ENCODE measurements at regions not wholly inside any gene's neighbourhood (a gene's known extent, or its start where the extent isn't known, plus 50 kb on each side); places are given as distances from the start of the nearest gene placed in this dataset.

DNA sequence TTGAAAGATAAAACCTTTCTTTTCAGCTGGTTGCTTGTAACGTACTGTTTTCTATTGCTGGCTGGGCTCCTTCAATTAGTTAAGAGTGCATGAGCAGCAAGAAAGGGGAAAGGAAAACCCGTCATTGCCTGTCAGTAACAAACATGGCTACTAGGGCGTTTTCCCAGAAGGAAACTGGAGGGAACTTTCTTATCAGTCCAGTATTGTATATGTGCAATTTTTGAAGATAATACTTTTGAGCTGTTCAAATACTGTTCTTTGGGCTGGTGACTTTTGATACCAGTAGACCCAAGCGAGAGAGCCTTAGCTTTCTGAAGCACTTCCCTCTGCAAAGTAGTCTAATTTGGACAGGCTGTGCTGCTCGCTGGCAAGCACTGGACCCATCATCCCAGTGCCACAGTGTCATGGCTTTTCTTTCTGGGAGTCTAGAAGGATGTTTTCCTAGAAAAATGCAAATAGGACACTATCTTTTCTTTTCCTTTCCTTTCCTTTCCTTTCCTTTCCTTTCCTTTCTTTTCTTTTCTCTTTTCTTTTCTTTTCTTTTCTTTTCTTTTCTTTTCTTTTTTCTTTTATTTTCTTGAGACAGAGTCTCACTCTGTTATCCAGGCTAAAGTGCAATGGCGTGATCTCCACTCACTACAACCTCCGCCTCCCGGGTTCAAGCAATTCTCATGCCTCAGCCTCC is 149.9 kb upstream of the SMIM23 start:
- Histone ChIP-seq H3K27ac (no peak overlapping the region), H3K9me3 (replicated peaks) (no peaks in the 10 kb centered on the region), H3K36me3 (no peaks in the 10 kb centered on the region), H3K4me1 (replicated peaks) (peaks cover 10% of the 10 kb centered on the region), H3K27me3 (replicated peaks) (no peaks in the 10 kb centered on the region), H3K4me3 (no peak overlapping the region)
- DNase-seq (ENCODE audit: low read depth in 1 of 2, low spot score in 2 of 2) = no peak

DNA sequence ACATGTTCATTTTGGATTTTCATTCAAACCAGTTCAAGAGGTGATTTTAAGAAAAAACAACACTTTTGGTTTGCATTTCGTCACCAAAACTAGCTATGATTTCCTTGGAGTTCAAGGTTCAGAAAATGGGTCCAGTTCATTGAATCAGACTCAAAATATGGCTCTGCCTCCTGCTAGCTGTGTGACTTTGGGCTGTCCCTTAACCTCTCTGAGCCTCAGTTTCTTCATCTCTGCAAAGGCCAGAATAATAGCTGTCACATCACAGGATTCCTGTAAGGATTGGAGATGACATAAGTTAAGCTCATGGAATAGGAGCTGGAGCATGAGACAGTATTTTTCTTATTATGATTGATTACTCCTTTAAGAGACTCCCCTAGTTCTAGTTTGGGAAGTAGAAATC is 147.8 kb upstream of the SMIM23 start:
- Histone ChIP-seq H3K36me3 (no peaks in the 10 kb centered on the region), H3K4me3 (no peak overlapping the region), H3K4me1 (replicated peaks) (peaks cover 10% of the 10 kb centered on the region), H3K27ac (no peak overlapping the region), H3K27me3 (replicated peaks) (no peaks in the 10 kb centered on the region), H3K9me3 (replicated peaks) (no peaks in the 10 kb centered on the region)
- DNase-seq (ENCODE audit: low read depth in 1 of 2, low spot score in 2 of 2) = no peak

DNA sequence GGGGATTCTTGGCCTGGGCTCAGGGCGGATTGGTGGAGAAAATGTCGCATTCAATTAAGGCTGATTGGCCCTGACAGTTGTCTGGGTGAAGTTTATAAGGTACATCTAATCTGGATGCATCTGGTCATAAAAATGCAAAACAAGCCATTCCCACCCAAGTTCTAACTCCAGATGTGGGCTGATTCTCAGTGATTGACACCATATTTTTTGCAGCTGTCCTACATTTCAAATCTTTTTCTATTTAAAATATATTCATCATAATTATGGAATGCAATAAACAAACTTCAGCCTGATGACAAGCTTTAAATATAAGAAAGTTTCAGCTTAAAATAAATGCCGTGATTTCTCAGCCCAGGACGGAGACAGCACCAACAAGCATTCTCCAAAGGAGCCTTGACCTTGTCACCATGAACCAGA is 146.4 kb upstream of the SMIM23 start:
- H3K4me1 ChIP-seq (replicated peaks) = peaks cover 20% of the 10 kb centered on the region
- no peaks in the 10 kb centered on the region for H3K36me3 ChIP-seq
- no peak overlapping the region for H3K4me3 ChIP-seq
- no peak for DNase-seq (ENCODE audit: low read depth in 1 of 2, low spot score in 2 of 2)
- no peaks in the 10 kb centered on the region for H3K27me3 ChIP-seq (replicated peaks)
- no peak overlapping the region for H3K27ac ChIP-seq
- H3K9me3 ChIP-seq (replicated peaks) = no peaks in the 10 kb centered on the region

DNA sequence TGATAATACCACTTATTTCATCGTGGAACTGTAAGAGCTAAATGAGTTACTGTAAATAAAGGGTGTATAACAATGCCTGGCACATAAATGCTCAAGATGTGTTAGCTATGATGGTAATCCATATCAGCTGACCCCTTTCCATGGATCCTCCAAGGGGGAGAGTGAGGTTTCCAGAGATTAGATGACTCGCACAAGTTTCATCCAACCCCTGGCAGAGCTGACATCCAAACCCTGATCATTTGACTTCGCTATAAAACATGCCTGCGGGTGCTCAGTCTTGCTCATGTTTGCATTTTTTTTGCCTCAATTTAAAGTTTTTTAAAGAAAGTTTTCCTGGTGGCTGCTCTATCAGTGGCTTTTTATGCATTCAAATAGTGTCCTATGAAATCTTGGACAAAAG is 145.7 kb upstream of the SMIM23 start:
- H3K27me3 ChIP-seq (replicated peaks) = no peaks in the 10 kb centered on the region
- H3K27ac ChIP-seq = no peak overlapping the region
- no peak overlapping the region for H3K4me3 ChIP-seq
- H3K4me1 ChIP-seq (replicated peaks) = peaks cover 28% of the 10 kb centered on the region
- H3K36me3 ChIP-seq = no peaks in the 10 kb centered on the region
- no peaks in the 10 kb centered on the region for H3K9me3 ChIP-seq (replicated peaks)
- peak in 1 of 2 experiments; percentile 29 for DNase-seq (ENCODE audit: low read depth in 1 of 2, low spot score in 2 of 2)

DNA sequence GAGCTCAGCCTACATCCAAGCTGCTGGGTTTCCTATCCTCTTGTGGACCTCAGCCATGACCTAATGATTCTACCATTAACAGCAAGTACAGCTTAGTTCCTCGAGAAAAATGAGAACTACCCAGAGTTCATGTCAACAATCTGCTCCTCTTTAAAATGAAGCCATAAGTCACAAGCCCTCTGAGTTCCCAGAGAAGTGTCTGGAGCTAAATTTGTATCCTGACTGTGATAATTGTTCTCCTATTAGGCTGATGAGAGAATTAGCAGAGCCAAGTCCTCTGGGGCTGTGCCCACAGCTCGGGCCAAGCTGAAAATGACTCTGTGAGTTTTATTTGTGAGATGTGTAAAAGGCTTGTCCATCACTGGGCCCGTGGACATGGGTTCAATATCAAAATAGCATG is 145.1 kb upstream of the SMIM23 start:
- H3K4me1 ChIP-seq (replicated peaks) = peaks cover 33% of the 10 kb centered on the region
- H3K9me3 ChIP-seq (replicated peaks) = no peaks in the 10 kb centered on the region
- no peak overlapping the region for H3K4me3 ChIP-seq
- no peak overlapping the region for H3K27ac ChIP-seq
- no peaks in the 10 kb centered on the region for H3K27me3 ChIP-seq (replicated peaks)
- no peak for DNase-seq (ENCODE audit: low read depth in 1 of 2, low spot score in 2 of 2)
- no peaks in the 10 kb centered on the region for H3K36me3 ChIP-seq

DNA sequence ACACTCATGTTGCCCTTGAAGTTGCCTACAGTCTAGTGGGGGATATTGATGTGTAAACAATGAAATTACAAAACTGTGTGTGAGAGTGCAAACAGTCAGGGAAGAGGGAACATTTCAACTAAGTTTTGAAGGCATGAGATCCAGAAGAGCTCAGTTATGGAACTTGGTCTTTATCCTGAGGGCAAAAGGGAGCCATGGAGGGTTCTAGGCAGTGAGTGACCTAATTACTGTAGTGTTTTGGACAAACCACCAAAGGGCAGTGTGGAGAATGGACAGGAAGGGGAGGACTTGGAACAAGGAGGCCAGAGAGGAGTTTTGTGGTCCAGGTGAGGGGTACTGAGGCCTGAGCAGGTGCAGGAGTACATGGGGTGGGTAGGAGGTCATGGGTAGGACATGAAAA is 143.7 kb upstream of the SMIM23 start:
- Histone ChIP-seq H3K27ac (no peak overlapping the region), H3K9me3 (replicated peaks) (no peaks in the 10 kb centered on the region), H3K4me3 (no peak overlapping the region), H3K36me3 (no peaks in the 10 kb centered on the region), H3K4me1 (replicated peaks) (peaks cover 47% of the 10 kb centered on the region), H3K27me3 (replicated peaks) (no peaks in the 10 kb centered on the region)
- DNase-seq (ENCODE audit: low read depth in 1 of 2, low spot score in 2 of 2) = no peak

DNA sequence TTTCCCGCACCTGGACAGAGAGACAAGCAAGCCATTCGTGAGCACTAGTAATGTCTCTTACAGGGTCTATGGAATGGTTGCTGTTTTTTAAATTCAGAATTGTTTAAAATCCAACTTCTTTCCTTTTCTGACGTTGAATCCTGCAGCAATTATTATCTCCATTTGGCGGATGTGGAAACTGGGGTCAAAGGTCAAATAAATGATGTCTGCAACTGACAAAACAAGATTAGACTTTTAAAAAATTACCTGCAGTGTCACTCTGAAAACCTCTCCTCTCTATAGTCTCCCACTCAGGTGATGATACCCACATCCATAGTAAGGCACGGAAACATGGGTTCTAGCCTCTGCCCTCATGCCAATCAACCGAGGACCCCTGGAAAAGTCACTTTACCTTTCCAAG is 142.7 kb upstream of the SMIM23 start:
- no peak for DNase-seq (ENCODE audit: low read depth in 1 of 2, low spot score in 2 of 2)
- H3K36me3 ChIP-seq = no peaks in the 10 kb centered on the region
- H3K27ac ChIP-seq = no peak overlapping the region
- peaks cover 57% of the 10 kb centered on the region for H3K4me1 ChIP-seq (replicated peaks)
- H3K27me3 ChIP-seq (replicated peaks) = no peaks in the 10 kb centered on the region
- H3K9me3 ChIP-seq (replicated peaks) = no peaks in the 10 kb centered on the region
- no peak overlapping the region for H3K4me3 ChIP-seq

DNA sequence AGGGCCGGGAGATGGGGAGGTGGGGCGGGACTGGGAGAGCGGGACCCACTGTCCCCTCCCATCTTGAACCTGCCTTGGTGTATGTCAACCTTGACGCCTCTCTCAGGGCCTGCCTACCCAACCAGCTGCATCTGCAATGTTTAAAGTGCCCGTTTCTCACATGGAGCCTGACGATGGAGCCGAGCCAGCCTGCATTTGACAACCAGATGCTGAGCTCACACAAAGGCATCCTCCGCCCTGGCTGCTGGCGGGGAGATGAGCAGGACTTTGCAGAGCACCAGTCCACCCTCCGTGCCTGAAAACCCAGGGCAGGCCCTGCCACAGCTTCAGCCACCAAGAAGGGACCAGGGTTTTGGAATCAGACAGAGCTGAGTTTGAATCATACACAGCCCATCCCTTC is 141.1 kb upstream of the SMIM23 start:
- DNase-seq (ENCODE audit: low read depth in 1 of 2, low spot score in 2 of 2) = no peak

DNA sequence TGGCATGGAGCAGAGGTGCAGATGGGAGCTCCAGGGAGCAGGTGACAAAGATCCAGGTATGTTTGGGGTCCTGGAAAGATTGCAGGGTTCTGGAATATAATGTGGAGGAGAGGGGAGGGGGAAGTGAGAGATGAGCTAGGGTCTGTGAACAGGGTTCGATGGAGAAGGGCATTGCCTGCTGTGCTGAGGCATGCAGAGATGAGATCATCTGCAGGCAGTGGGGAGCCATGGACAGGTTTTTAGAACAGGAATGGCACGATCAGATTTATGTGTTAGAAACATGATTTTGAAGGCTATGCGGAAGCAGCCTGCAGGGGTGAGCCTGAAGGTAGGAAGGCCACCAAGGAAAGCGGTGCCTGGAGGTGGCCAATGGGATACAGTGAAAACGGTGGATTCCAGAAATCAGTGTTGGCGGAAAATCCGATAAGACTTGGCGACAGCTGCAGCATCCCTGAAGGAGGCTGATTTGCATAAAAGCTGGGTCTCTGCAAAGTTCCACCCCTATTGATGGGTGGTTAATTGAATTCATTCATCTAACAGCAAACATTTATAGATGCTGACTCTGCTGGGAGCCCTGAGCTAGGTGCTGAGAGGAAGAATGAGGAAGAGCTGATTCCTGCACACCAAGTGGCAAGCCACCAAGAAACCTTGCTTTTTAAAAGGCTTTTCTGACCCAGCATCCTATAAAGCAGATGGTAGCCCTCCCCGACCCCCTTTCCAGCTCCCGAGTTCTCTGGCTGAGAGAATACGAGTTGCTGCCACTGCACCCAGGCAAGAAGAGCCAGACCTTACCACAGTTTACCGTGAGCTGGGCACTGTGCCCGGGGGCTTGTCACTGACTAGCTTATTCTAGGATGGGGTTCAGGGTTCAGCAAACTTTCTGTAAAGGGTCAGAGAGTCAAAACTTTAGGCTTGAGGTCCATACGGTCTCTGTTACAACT is 139.2 kb upstream of the SMIM23 start:
- Histone ChIP-seq H3K36me3 (no peaks in the 10 kb centered on the region), H3K27me3 (replicated peaks) (no peaks in the 10 kb centered on the region), H3K4me3 (no peak overlapping the region), H3K9me3 (replicated peaks) (no peaks in the 10 kb centered on the region), H3K27ac (peak overlapping the region; percentile 89), H3K4me1 (replicated peaks) (peaks cover 78% of the 10 kb centered on the region)
- no peak for DNase-seq (ENCODE audit: low read depth in 1 of 2, low spot score in 2 of 2)

More for the DNA sequence above, 141.1 kb upstream of the SMIM23 start:
- Histone ChIP-seq H3K9me3 (replicated peaks) (no peaks in the 10 kb centered on the region), H3K36me3 (no peaks in the 10 kb centered on the region), H3K4me1 (replicated peaks) (peaks cover 74% of the 10 kb centered on the region), H3K27ac (peak overlapping the region; percentile 58), H3K4me3 (no peak overlapping the region), H3K27me3 (replicated peaks) (no peaks in the 10 kb centered on the region)

DNA sequence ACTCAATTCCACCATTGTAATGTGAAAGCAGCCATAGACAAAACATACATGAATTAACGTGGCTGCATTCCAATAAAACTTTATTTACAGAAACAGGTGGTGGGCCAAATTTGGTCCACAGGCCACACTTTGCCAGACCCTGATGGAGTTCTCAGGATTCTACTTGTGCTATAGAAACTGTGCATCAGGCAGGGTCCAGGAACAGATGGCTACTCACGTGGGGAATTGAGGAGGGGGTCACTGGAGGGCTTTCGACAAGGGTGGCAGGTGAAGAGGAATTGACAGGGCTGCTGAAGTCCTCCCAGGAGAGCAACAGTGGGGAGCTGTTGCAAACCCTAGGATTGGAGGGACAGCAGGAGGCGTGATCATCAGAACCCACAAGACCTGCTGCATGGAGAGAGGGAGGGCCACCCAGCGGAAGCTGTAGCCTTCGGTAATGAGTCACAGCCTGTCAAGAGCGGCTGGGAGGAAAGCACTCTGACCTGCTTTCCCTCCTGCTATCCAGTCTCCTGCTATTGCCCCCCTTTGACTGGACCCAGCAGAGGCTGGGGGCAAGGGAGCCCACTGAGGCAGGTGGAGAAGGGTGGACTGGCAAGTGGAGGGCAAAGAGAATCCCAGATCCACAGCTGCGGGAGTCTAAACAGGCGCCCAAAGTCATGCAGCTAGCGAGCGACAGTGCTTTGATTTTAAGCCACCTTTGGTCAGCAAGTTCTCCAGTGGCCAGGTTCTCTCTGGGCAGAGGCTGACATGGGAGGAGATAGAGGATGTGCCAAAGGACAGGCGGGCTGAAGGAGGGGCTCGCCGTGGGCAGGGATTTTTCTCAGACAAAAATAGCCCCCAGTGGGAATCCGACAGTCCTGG is 138.3 kb upstream of the SMIM23 start:
- Histone ChIP-seq H3K27me3 (replicated peaks) (no peaks in the 10 kb centered on the region), H3K4me3 (0 out of 2 replicates have a peak overlapping the region, but pooled peaks have one; percentile 7), H3K9me3 (replicated peaks) (no peaks in the 10 kb centered on the region), H3K4me1 (replicated peaks) (peaks cover 78% of the 10 kb centered on the region), H3K27ac (peak overlapping the region; percentile 89), H3K36me3 (no peaks in the 10 kb centered on the region)
- peak; percentile 96 for DNase-seq (ENCODE audit: low read depth in 1 of 2, low spot score in 2 of 2)

DNA sequence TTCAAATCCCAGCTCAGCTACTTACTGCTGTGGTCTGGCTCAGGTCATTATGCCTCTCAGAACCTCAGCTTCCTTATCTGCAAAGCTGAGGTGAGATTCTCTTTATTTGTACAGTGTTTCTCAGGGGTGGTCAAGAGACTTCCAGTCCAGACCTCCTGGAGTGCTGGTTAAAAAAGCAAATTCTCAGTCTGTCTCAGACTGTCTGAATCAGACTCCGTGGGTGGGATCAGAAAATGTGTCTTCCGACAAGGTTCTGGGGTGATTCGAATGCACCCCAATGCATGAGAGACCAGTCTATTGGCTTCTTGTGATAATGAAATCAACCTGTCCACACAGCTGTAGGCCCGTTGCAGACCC is 137.7 kb upstream of the SMIM23 start:
- H3K9me3 ChIP-seq (replicated peaks) = no peaks in the 10 kb centered on the region
- H3K36me3 ChIP-seq = no peaks in the 10 kb centered on the region
- H3K4me3 ChIP-seq = no peak overlapping the region
- peak overlapping the region; percentile 89 for H3K27ac ChIP-seq
- DNase-seq (ENCODE audit: low read depth in 1 of 2, low spot score in 2 of 2) = peak; percentile 87 to 96
- H3K4me1 ChIP-seq (replicated peaks) = peaks cover 78% of the 10 kb centered on the region
- H3K27me3 ChIP-seq (replicated peaks) = no peaks in the 10 kb centered on the region

DNA sequence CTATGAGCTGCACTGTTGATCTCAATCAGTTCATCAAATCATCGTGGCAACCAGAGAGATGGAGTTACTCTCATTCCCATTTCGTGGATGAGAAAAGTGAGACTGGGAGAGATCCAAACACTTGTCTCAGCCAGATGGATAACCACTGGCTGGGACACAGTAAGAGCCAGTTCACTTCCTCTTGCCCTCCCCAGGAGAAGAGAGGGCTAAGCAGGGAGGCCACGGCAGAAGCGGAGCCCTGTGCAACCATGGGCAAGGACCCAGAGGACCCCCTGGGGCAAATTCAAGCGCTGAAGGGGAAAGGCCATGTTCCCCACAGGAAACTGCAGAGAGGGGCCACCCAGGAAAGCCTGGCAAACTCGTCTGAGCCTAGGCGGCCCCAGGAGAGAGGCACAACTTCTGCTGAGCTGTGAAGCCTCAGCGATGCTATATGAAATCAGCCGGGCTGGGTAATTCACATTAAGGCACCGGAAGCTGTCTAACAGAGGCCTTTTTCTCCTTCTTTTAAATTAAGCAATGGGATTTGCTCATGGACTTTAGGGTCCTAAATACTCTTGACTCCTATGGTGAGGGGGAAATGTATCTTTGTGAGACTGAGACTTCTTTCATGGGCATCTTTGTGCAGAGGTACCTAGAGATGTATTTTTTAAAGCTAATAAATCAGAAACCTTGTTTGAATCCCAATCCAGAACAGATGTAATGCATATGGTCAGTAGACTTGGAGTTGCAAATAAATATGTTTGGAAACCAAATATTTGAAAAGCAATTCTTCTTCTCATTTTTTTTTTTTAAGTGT is 137.1 kb upstream of the SMIM23 start:
- peaks cover 76% of the 10 kb centered on the region for H3K4me1 ChIP-seq (replicated peaks)
- no peaks in the 10 kb centered on the region for H3K27me3 ChIP-seq (replicated peaks)

DNA sequence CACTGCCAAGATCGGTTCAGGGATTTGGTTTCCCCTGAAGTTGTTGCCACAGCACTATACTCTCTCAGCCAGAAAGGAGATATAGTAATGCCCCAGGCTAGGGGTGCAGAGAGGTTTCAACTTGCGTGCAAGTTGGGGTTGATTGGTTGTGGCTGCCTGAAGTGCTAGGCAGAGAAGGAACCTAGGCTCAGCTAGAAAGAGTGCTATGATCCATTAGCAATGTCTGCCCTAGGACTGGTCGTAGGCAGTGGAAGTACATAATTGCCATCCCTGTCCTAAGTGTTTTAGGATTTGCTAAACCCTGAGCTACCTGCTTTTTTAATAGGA is 136.6 kb upstream of the SMIM23 start:
- Histone ChIP-seq H3K36me3 (no peaks in the 10 kb centered on the region), H3K4me1 (replicated peaks) (peaks cover 70% of the 10 kb centered on the region), H3K9me3 (replicated peaks) (no peaks in the 10 kb centered on the region), H3K4me3 (no peak overlapping the region), H3K27me3 (replicated peaks) (no peaks in the 10 kb centered on the region), H3K27ac (peak overlapping the region; percentile 89)
- DNase-seq (ENCODE audit: low read depth in 1 of 2, low spot score in 2 of 2) = no peak

More for the DNA sequence above, 137.1 kb upstream of the SMIM23 start:
- Histone ChIP-seq H3K9me3 (replicated peaks) (no peaks in the 10 kb centered on the region), H3K4me3 (no peak overlapping the region), H3K27ac (peak overlapping the region; percentile 89), H3K36me3 (no peaks in the 10 kb centered on the region)
- DNase-seq (ENCODE audit: low read depth in 1 of 2, low spot score in 2 of 2) = peak; percentile 96 to 97
